ENCODE measurements at regions not wholly inside any gene's neighbourhood (a gene's known extent, or its start where the extent isn't known, plus 50 kb on each side); places are given as distances from the start of the nearest gene placed in this dataset.

- CTCF ChIA-PET, result no interaction called here
- no peak for ATAC-seq
- H3K27me3 Mint-ChIP-seq, result no peaks in the 10 kb centered on the region
- no peaks in the 10 kb centered on the region for H3K4me1 Mint-ChIP-seq (ENCODE audit: low read depth)
- no peak for DNase-seq
- H3K27ac Mint-ChIP-seq, result no peak overlapping the region
- TF ChIP-seq, protein P1, sequence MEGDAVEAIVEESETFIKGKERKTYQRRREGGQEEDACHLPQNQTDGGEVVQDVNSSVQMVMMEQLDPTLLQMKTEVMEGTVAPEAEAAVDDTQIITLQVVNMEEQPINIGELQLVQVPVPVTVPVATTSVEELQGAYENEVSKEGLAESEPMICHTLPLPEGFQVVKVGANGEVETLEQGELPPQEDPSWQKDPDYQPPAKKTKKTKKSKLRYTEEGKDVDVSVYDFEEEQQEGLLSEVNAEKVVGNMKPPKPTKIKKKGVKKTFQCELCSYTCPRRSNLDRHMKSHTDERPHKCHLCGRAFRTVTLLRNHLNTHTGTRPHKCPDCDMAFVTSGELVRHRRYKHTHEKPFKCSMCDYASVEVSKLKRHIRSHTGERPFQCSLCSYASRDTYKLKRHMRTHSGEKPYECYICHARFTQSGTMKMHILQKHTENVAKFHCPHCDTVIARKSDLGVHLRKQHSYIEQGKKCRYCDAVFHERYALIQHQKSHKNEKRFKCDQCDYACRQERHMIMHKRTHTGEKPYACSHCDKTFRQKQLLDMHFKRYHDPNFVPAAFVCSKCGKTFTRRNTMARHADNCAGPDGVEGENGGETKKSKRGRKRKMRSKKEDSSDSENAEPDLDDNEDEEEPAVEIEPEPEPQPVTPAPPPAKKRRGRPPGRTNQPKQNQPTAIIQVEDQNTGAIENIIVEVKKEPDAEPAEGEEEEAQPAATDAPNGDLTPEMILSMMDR (IDR thresholded peaks at IDR 0.05), result no peak
- H3K36me3 Mint-ChIP-seq (ENCODE audit: low read depth), result no peaks in the 10 kb centered on the region
- intact Hi-C loops (cut with micrococcal nuclease), result no loop called here
- no peaks in the 10 kb centered on the region for H3K9me3 Mint-ChIP-seq
- H3K4me3 Mint-ChIP-seq, result no peak overlapping the region
- POLR2A ChIA-PET, result no interaction called here
These were observed 344.1 kb upstream of the TSHZ3 start for GRCh38 chr19:31693131-31693932.

- H3K27ac Mint-ChIP-seq, result no peak overlapping the region
- DNase-seq (no peak), ATAC-seq (no peak)
- H3K4me3 Mint-ChIP-seq, result no peak overlapping the region
- ChIA-PET CTCF (no interaction called here), POLR2A (no interaction called here)
- intact Hi-C loops (cut with micrococcal nuclease), result no loop called here
- no peaks in the 10 kb centered on the region for H3K27me3 Mint-ChIP-seq
- TF ChIP-seq, protein P1 (IDR thresholded peaks at IDR 0.05), result no peak
- H3K36me3 Mint-ChIP-seq (ENCODE audit: low read depth), result no peaks in the 10 kb centered on the region
- no peaks in the 10 kb centered on the region for H3K4me1 Mint-ChIP-seq (ENCODE audit: low read depth)
- H3K9me3 Mint-ChIP-seq, result no peaks in the 10 kb centered on the region
These were observed 344.7 kb upstream of the TSHZ3 start for GRCh38 chr19:31693933-31694269.

- Mint-ChIP-seq H3K27me3 (no peaks in the 10 kb centered on the region), H3K9me3 (no peaks in the 10 kb centered on the region), H3K4me3 (no peak overlapping the region), H3K27ac (no peak overlapping the region), H3K36me3 (ENCODE audit: low read depth) (no peaks in the 10 kb centered on the region), H3K4me1 (ENCODE audit: low read depth) (no peaks in the 10 kb centered on the region)
- intact Hi-C loops (cut with micrococcal nuclease), result no loop called here
- TF ChIP-seq, protein P1 (IDR thresholded peaks at IDR 0.05), result no peak
- CTCF ChIA-PET, result no interaction called here
- ATAC-seq (no peak), DNase-seq (no peak)
- POLR2A ChIA-PET, result no interaction called here
These were observed 345.5 kb upstream of the TSHZ3 start for GRCh38 chr19:31694761-31695160.

GRCh38 chr19:31699421-31699820 lies 350.2 kb upstream of the TSHZ3 start:
- DNase-seq (no peak), ATAC-seq (no peak)
- Mint-ChIP-seq H3K4me3 (no peak overlapping the region), H3K27ac (no peak overlapping the region), H3K27me3 (no peaks in the 10 kb centered on the region), H3K4me1 (ENCODE audit: low read depth) (no peaks in the 10 kb centered on the region), H3K9me3 (peaks cover 11% of the 10 kb centered on the region), H3K36me3 (ENCODE audit: low read depth) (no peaks in the 10 kb centered on the region)
- intact Hi-C loops (cut with micrococcal nuclease), result no loop called here
- TF ChIP-seq, protein P1 (IDR thresholded peaks at IDR 0.05), result no peak
- ChIA-PET POLR2A (no interaction called here), CTCF (no interaction called here)

DNA sequence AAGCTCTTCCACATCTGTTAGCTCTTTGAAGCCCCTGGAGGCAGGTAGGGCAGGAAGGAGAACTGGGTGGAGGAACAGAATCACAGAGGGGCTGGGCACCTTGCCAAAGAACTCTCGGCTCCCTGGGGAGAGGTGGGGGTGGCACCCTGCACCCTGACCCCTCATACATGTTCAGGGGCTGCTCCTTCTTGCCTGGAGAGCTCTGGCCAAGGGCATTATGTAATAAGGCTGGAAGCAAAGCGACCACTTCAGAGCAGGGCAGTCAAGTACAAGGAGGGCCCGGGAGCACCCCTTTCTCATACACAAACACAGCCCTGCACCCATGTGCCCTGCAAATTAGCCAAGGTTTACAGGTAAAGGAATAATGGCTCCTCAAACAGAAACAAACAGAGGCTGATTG lies 351.9 kb upstream of the TSHZ3 start:
- Mint-ChIP-seq H3K4me1 (ENCODE audit: low read depth) (no peaks in the 10 kb centered on the region), H3K4me3 (no peak overlapping the region), H3K9me3 (peaks cover 11% of the 10 kb centered on the region), H3K27ac (no peak overlapping the region), H3K27me3 (no peaks in the 10 kb centered on the region), H3K36me3 (ENCODE audit: low read depth) (no peaks in the 10 kb centered on the region)
- DNase-seq (no peak), ATAC-seq (no peak)
- TF ChIP-seq, protein P1 (IDR thresholded peaks at IDR 0.05), result no peak
- POLR2A ChIA-PET, result no interaction called here
- CTCF ChIA-PET, result no interaction called here
- intact Hi-C loops (cut with micrococcal nuclease), result no loop called here
